ENCODE measurements at regions not wholly inside any gene's neighbourhood (a gene's known extent, or its start where the extent isn't known, plus 50 kb on each side); places are given as distances from the start of the nearest gene placed in this dataset.

DNA sequence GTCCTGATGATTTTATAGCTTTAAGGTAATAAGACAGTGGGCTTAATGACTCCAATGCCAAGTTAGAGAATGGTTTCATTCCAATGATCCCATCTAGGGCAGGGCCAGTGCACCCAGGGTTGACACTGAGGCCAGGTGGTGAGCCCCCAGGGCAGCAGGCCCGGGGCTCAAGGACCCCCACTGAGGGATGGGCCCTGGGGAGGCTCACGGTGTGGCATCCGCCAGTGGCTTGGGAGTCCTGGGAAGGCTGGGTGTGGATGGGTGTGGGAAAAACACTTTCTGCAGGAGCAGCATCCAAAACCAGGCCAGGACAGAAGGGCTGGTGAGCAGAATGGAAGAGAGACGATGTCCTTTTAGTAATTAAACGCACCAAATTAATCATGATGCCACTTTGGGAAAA lies 626.3 kb downstream of the TBC1D22A start:
- DNase-seq (ENCODE audit: low read depth in 3 of 3), result no peak

DNA sequence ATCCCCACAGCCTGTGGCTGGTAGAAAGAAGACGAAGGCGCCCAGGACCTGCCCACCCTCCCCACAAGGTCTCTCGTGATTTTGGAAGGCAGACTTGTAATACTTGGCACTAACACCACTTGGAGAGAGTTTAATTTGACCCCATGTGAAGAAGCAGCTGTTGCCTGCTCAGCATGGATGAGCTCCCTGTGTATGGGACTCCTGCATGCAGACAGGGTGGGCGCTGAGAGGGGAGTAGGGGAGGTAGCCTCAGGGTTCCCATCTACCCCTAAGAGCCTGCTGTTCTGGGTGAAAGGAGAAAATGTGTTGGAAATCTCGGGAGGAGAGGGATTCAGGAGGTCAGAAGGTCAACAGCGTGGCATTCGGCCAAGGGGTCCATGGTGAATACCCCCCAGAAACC lies 625.9 kb downstream of the TBC1D22A start:
- no peak for DNase-seq (ENCODE audit: low read depth in 3 of 3)

DNA sequence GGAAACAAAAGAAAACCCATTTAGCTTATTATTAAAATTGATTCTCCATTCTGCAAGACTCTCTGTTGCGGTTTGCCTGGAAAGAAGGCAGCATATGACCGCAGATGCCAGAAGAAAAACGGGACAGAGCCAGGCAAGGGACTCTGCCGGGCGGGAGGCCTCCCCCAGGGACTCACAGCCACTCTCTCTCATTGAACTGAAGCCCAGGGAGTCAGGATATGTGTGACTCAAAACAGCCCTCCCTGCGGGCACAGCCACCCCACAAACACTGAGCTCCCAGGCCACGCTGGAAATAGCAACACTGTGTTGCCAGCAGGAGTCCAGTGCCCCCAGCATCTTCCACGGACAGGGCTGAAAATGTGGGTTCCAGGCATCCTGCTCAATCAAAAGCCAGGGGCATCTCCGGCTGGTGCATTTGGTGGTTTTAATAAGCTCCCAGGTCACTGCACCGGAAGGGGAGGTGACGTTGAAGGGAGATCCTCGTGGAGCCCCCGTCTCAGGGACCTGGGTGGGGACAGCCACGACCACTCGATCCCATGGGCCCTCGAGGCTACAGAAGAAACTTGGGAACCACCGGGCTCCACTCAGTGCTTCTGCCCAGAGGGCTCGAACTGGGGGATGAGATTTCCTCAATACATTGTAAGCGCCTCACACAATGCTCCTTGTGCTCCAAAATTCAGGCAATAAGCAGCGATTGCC lies 624.5 kb downstream of the TBC1D22A start:
- no peak for DNase-seq (ENCODE audit: low read depth in 3 of 3)

DNA sequence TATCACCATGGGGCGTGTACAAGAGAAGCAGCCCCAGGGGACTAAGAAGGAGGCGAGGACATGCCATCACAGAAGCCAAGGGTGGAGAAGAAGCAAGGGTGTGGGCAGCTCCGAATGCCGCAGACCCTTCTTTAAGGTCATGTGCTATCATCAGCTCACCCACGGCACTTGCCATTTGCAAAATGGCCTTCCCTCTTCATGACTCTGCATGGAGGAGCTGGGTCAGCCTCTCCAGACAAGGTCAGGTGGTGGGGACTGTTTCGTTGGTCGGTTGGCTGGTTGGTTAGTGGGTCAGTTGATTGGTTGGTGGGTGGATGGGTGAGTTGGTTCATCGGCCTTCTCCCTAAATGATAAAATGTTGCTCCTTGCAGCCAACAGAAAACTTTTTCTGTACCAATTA lies 622.5 kb downstream of the TBC1D22A start:
- DNase-seq (ENCODE audit: low read depth in 3 of 3), result no peak

DNA sequence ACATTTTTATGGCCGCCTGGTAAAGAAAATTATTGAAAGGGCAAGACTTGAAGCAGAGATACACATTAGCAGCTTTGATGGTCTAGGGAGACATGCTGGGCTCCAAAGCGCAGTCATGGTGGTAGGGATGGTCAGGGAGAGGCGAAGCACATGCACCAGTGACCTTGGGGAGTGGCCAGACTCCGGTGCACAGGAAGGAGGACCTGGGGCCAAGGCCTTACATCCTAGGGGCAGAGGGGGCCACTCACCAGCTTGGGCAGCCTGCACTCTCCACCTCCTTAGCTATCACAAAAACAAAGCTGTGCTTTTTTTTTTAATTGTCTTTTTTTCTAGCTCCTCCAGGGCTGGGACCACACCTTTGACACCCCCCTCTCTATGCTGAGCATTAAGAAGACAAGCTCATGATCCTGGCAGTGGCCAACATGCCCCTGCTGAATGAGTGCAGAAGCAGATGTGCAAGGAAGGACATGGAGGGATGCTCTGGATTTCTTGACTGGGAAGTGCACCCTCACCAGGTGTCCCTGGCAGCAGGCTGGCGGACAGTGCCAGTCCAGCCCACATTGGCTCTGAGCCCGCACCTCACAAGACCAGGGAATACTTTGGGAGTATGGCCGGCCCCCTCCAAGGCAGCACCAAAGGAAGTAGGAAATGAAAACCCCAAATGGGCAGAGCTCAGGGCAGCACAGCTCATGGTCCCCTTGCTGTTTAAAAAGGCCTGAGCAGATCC lies 619.9 kb downstream of the TBC1D22A start:
- DNase-seq (ENCODE audit: low read depth in 3 of 3), result no peak

GRCh38 chr22:47381240-47381639 lies 618.8 kb downstream of the TBC1D22A start:
- DNase-seq (ENCODE audit: low read depth in 3 of 3), result no peak

DNA sequence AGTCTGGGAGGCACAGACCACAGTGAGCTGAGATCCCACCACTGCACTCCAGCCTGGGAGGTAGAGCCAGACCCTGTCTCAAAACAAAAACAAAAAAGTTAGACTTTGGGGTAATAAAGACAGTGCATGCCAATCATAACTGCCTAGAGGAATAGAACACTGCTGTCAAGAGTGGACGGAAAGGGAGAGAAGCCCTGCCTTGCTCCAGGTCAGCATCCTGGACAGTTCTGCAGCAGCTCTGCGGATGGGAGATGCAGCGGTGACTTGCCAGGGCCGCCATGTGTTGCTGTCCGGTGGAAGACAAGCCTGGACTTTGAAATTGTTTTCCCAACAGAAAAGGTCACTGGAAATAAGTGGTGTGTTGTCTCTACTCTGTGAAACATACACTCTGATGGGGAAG lies 618.2 kb downstream of the TBC1D22A start:
- no peak for DNase-seq (ENCODE audit: low read depth in 3 of 3)

- DNase-seq (ENCODE audit: low read depth in 3 of 3), result no peak
Observed at GRCh38 chr22:47379037-47379436, 616.6 kb downstream of the TBC1D22A start.

- DNase-seq (ENCODE audit: low read depth in 3 of 3), result no peak
Observed at GRCh38 chr22:47377926-47378560, 615.6 kb downstream of the TBC1D22A start.

DNA sequence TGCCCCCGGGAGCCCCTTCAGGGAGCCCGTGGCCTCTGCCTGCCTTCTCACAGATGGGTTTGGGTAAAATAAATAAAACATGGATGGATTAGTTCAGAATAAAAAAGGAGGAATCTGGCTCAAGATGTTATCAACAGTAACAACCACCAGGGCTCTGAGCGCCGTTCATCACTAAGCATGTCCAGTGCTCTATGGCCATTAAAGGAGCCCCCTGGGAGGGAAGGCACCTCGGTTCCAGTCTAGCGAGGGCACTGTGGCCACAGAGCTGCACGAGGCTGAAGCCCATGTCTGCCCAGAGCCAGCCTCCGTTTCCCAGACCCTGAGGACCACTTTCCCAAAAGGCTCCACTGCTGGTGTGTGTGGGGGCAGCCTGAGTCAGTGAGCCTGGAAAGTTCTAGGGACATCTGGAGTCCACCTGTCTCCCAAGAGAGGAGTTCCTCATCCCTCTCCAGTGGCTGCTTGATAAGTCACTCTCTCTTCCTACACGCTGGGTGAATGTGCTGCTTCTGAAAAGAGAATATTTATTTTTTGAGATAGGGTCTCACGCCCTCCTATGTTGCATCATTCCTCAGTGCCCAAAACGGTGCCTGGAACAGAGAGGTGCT lies 614.6 kb downstream of the TBC1D22A start:
- no peak for DNase-seq (ENCODE audit: low read depth in 3 of 3)

DNA sequence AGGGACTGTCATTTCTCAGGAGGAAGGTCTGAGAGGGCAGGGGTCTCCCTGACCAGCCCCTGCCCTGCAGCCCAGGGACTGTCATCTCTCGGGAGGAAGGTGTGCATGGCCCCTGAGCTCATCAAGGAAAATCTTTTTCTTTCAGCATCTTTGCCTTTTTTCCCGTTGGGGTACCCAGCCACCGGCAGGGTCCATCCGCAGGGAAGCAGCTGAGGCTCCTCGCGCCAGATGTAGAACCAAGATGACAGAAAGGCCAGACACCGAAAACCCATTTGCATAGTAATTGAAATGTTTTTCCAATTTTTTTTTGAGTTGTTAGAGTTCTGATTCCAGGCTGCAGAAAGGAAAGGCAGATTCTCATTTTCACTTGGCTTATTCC lies 613.9 kb downstream of the TBC1D22A start:
- DNase-seq (ENCODE audit: low read depth in 3 of 3), result no peak

DNA sequence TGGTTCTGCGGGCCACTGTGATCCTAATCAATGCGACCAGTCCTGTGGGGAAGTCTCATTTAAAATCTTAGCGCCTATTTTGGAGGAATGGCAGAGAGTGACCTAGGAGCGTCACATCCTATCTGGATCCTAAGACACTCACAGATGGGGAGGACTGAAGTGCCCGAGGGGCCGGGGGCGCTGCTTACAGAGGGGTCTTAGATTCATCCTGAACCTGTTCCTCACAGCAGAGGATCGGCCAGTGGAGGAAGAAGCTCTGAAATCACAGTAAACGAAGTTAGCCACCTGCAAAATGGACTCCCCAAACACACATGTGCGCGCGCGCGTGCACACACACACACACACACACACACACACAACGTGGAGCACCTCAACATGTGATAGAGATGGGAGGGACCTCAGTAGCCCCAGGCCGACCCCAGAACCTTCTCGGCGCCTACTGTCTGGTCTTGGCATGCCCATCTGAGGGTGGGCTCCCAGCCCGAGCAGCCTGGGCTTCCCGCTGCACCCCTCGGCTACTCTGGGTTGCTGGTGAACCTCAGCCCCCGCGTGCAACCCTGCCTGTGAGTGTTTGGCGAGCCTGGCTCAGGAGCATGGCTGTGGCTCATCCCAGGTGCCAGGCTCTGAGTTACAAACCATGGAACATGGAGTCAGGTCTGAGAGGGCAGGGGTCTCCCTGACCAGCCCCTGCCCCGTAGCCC lies 613.3 kb downstream of the TBC1D22A start:
- DNase-seq (ENCODE audit: low read depth in 3 of 3), result no peak

DNA sequence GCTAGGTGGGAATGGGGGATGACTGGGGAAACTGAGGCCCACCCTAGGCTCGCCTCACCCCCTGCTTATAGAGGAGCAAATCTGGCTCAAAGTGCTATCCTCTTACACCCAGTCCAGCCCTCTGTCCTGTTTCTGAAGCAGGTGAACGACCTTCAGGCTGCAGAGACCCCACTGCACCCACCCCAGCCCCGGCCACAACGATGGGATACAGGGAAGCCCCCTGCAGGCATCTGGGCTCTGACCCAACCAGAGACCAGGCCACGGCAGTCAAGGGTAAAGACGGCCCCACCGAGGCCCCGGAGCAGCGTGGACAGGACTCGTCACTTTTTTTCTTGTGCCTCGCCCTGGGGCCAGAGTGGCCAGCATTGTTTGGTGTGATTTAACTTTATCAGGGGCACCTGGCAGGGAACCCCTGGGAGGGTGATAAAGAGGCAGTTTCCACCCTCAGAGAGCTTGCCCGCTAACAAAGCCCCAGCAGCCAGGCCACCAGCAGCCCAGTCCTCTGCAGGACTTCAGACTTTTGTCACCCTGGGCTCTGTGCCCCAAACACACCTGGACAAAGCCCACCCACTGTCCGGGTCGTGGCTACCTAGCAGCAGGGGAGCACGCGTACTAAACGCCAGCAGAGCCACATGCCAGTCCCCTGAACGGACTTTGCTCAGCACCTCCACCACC lies 612.6 kb downstream of the TBC1D22A start:
- DNase-seq (ENCODE audit: low read depth in 3 of 3), result no peak

GRCh38 chr22:47374273-47374771 lies 611.9 kb downstream of the TBC1D22A start:
- DNase-seq (ENCODE audit: low read depth in 3 of 3), result no peak

DNA sequence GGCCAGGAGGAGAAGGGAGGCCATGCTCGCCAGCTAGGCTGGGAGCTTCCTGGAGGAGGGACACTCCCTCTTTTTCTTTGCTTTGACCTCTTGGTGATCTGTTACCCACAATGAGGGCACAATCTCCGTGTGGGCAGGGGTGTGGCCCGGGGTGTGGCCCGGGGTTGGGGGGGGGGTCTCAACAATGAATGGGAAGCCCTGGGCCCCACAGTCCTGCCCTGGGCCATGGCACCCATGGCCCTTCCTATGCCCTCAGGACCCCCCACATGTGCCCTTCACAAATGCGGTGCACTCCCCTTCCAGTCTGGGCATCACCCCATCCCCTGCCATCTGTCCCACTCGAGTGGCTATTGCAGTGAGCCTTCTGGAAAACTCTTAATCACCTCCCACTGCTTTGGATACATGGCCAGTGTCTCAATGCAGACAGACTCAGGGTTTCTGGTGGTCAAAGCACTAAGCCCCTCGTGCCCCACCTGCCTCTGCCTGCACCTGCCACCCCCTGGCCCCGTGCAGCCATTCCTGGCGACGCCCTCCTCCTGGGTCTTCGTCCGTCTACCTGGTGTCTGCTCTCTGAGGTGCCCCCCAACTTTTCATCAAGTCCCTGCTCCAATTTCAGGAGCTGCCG lies 611.3 kb downstream of the TBC1D22A start:
- DNase-seq (ENCODE audit: low read depth in 3 of 3), result no peak

DNA sequence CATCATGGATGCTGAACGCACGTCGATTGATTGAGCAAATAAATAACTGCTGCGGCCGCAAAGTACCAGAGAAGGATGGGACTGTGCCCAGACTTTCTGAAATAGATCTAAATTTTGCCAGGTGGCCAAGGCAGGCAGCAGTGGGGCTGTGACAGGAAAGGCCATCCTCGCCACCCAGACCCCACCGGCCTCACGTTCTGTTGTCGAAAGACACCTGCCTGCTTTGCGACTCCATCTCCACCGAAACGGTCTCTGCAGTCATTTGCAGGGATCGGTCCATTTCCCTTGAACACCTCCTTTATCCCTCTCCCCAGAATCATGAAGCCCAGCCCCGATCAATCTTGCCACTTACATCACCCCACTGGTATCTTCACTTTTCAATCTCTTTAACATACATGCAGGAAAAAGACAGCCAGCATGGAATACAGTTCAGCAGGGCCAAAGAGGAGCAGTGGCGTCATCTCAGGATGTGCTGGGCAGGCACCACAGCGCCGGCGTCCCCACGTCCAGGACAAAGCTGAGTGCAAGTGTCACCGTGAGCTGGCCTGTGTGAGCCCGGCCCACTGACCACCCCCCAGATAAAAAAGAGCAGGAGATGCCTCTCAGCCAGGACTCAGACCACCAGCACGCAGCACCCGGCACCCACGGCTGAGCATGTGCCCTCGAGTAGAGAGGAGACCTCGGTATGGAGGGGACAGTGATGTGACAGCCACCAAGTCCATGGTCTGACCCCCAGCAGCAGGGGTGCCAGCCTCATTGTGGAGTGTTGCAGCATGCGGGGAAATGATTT lies 610.3 kb downstream of the TBC1D22A start:
- DNase-seq (ENCODE audit: low read depth in 3 of 3), result no peak

- DNase-seq (ENCODE audit: low read depth in 3 of 3), result no peak
Observed at GRCh38 chr22:47372111-47372581, 609.7 kb downstream of the TBC1D22A start.

- no peak for DNase-seq (ENCODE audit: low read depth in 3 of 3)
Observed at GRCh38 chr22:47371263-47372090, 609.0 kb downstream of the TBC1D22A start.
